GM19438 (cell line): ENCODE measurements at regions not wholly inside any gene's neighbourhood (a gene's known extent, or its start where the extent isn't known, plus 50 kb on each side); places are given as distances from the start of the nearest gene placed in this dataset.
A peak's percentile ranks its signal among the peaks of the same experiment; 100 is the strongest.

Experiments used
- ATAC-seq: cut with Tn5 transposase; IDR thresholded peaks from one replicate; pipeline ENCODE4 v1.9.1; 2021; ENCODE audit warnings: low read depth; ENCODE audit not compliant: unreplicated experiment

GRCh38 chr4:124234771-124235170 is 477.8 kb downstream of the ANKRD50 start:
- ATAC-seq, result no peak

GRCh38 chr4:124243671-124244366 is 468.7 kb downstream of the ANKRD50 start:
- no peak for ATAC-seq

- no peak for ATAC-seq
These were observed 459.5 kb downstream of the ANKRD50 start for GRCh38 chr4:124253080-124253479.

- ATAC-seq, result peak; percentile 78
These were observed 450.0 kb downstream of the ANKRD50 start for GRCh38 chr4:124262211-124263179.

- ATAC-seq, result no peak
These were observed 446.8 kb downstream of the ANKRD50 start for GRCh38 chr4:124265701-124266100.

- ATAC-seq, result no peak
These were observed 445.8 kb downstream of the ANKRD50 start for GRCh38 chr4:124266721-124267120.

DNA sequence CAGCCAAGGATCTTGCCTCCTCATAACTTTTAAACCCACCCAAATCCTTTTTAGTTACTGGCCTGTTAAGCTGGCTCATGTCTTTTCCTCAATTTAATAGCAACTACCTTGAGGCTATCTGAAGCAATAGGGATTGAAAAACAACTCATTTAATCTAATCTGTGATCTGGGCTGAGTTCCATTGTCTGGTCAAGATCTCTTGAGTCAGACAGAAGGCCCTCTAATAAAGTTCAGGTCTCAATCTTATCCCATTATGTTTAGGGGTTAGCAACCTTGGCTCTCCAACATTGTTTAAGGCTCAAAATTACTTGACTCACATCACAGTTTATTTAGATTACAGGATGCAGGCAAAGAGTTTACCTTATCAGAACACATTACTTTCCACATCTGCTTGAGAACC is 436.1 kb downstream of the ANKRD50 start:
- ATAC-seq, result no peak

DNA sequence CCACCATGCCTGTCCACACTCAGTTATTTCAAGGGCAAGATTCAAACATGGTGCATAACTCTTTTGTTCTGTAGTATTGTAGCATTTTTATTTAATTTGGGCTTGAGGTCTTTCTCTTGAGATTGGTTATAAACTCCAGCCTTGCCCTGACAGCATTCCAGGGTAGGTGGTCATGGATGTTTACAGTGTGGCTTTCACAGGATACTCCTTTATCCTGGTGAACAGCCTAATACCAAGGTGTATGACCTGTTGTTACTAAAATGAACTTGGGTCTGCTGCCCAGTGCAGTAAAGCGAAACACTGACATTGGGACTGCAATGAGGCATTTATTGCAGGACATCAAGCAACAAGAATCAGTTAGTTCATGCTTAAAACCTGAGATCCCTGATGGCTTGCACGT is 434.8 kb downstream of the ANKRD50 start:
- ATAC-seq, result no peak

DNA sequence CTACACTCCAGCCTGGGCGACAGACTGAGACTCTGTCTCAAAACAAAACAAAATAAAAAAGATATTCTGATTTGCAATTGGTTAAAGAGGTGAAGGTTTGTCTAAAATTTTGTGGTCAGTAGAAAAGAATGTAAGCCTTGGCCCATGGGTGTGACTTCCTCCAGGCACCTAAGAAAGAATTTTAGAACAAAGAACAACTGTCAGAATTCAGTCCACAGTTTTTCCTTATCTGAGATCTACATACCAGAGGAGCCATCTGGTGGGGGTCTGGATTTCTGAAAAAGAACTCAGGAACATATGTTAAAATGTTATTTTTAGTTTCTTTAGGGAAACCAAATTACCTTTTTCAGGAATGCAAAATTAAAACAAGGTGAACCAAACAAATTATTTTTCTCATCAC is 434.1 kb downstream of the ANKRD50 start:
- ATAC-seq, result no peak

DNA sequence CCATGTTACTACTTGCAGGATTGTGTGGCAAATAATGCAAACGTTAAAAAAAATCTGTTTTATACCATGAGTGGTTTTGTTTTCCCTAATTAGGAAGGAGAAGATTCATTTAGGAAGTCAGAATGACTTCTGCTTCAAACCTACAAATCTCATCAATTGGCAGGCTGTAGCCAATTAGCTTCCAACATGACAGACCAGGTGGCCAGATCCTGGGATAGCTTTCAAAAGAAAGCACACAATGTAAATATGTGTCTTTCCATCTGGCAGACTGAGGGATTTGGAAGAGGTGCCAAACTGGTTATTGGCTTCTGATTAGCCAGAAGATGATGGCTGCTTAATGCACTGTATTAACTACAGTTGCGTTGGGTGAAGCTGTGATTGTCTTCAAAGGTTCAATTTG is 432.8 kb downstream of the ANKRD50 start:
- no peak for ATAC-seq

DNA sequence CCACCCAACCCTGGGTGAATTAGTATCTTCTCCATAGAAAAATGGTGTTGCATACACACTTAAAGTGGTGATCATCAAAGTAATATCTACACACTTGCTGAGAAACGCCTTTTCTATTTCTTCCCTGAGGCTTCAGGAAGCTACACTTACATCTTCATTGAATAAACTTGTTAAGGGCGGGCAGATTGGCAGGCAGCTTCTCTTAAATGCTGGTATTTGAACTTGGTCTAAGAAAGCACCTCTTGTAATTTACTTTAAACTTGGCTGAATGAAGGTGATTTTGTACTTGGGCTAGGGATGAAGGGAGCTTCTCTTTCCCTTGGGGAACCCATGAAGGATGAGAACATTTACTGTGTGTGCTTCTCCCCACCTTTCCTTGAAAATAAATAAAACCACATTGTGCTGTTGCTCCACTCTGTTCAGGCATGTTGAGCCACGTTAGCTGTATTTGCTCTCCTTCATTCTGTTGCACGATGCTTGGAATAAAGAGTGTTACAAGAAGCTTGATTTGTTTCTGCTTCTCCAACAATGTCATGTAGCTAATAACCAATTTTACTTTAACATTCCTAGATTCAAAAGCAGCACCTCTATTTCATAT is 430.1 kb downstream of the ANKRD50 start:
- ATAC-seq, result no peak

- no peak for ATAC-seq
These were observed 423.6 kb downstream of the ANKRD50 start for GRCh38 chr4:124288706-124289486.

DNA sequence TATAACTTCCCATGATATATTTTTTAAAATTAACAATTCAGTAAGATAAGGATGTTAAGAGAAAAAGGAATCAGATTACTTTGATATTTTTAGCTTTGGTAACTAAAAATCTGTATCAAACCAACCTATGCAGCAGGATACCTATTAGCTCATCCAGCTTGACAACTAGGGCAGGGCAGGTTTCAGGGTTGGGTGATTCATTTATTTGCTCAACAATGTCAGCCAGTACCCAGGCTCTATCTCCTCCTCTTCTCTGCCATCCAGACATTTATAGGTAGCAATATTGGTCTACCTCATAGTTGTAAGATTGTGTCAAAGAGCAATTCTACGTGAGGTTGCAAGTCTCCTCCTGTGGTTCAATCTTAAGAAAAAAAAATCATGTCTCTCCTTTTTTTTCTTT is 421.9 kb downstream of the ANKRD50 start:
- ATAC-seq, result no peak

DNA sequence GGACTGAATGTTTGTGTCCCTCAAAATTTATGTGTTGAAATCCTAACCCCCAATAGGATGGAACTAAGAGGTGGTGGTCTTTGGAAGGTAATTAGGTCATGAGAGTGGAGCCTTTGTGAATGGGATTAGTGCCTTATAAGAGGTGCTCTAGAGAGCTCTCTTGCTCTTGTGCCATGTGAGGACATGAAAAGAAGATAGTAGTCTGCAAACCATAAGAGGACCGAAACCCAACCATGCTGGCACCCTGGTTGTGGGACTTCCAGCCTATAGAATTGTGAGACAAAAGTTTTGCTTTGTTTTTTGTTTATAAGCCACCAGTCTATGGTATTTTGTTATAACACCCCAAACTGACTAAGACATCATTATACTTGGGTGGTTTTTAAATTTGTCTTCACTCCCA is 417.1 kb downstream of the ANKRD50 start:
- no peak for ATAC-seq

DNA sequence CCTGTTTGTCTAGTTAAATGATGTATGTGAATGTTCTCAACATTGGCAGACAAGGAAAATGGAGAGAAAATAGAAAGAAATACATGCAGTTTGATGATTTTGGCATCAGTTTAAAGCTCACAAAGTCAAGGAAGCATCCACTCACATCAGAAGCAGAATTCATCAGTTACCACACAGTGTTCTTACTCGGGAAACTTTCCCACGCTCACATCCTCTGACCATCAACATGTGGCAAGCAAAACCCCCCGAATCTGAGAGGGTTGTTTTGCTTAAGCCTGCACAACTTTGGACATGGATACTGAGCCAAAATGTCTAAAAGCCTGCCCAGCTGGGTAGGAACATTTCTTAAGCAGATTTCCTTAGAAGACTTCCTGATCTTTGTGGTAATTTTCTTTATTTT is 407.6 kb downstream of the ANKRD50 start:
- ATAC-seq, result no peak

GRCh38 chr4:124306352-124306751 is 406.2 kb downstream of the ANKRD50 start:
- no peak for ATAC-seq

GRCh38 chr4:124307143-124307542 is 405.4 kb downstream of the ANKRD50 start:
- no peak for ATAC-seq

GRCh38 chr4:124318292-124318691 is 394.2 kb downstream of the ANKRD50 start:
- no peak for ATAC-seq

- no peak for ATAC-seq
These were observed 391.2 kb downstream of the ANKRD50 start for GRCh38 chr4:124321364-124321763.

DNA sequence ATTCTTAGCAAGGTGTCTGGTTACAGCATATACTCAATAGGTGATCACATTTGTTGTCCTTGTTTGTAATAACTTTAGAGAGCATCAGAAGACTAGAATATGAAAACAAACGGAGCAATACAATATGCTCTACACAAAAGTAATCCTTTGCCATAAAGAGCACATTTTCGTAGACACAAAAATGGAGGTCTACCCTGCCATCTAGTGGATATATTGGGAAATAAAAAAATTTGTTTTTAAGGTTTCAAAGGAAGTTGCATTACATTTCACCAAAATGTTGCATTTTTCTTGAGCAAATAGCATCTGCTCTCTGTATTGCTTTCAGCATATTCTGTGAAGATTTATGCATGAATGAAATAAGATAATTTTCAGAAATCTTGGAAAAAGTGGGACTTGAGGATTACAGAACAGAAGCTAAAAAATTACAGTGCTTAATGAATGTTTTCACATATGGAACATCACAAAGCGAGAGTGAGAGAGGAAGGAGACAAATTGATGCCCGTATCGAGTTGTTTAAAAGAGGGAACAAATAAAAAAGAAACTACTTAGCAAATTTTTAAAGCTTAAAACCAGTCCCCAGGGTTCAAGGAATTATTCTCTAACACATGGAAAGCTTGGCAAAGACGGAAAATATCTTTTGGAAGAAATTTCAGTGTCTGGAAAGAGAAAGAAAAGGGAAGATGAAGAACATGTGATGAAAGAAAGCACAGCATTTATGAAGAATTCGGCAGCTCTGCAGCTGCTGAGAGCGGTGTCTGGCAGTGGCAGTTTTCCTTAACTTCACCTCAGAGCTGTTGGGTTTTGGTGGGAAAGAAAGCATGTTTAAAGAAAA is 390.1 kb downstream of the ANKRD50 start:
- ATAC-seq, result no peak
